ENCODE measurements at regions not wholly inside any gene's neighbourhood (a gene's known extent, or its start where the extent isn't known, plus 50 kb on each side); places are given as distances from the start of the nearest gene placed in this dataset.

DNA sequence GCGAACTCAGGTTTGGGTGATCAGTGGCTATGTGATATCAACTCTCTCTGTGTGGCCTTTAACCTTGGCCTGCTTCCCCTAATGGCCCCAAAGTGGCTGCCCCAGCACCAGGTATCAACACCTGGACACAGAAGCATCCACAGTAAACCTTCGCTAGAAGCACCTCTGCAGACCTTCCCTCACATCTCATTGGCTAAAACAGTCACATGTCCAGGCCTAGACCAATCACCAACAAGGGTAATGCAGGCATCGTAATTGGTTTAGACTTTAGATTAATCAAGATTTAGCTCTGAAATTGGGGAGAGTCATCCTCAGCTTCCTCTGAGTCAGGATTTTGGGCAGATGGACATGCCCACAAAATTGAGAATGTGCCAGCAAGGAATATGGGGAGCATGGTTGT lies 92.5 kb upstream of the MYL2 start:
- Histone ChIP-seq H3K9me3 (no peaks in the 10 kb centered on the region), H3K27ac (no peak overlapping the region), H3K36me3 (no peaks in the 10 kb centered on the region), H3K4me3 (no peak overlapping the region), H3K4me1 (no peaks in the 10 kb centered on the region), H3K27me3 (no peaks in the 10 kb centered on the region)
- no peak for TF ChIP-seq CTCF (IDR thresholded peaks at IDR 0.05)
- intact Hi-C loops (cut with DNase I): no loop called here
- DNase-seq: no peak
- ATAC-seq: no peak

GRCh38 chr12:111011999-111012600 lies 91.7 kb upstream of the MYL2 start:
- intact Hi-C loops (cut with DNase I): no loop called here
- no peak overlapping the region for H3K4me3 ChIP-seq
- H3K4me1 ChIP-seq: no peaks in the 10 kb centered on the region
- H3K27ac ChIP-seq: no peak overlapping the region
- DNase-seq: no peak
- H3K9me3 ChIP-seq: no peaks in the 10 kb centered on the region
- no peak for ATAC-seq
- no peak for TF ChIP-seq CTCF (IDR thresholded peaks at IDR 0.05)
- H3K27me3 ChIP-seq: peaks cover 3% of the 10 kb centered on the region
- no peaks in the 10 kb centered on the region for H3K36me3 ChIP-seq

GRCh38 chr12:111010916-111011657 lies 90.7 kb upstream of the MYL2 start:
- DNase-seq (no peak), ATAC-seq (no peak)
- intact Hi-C loops (cut with DNase I): no loop called here
- no peaks in the 10 kb centered on the region for H3K36me3 ChIP-seq
- H3K4me1 ChIP-seq: no peaks in the 10 kb centered on the region
- TF ChIP-seq CTCF (IDR thresholded peaks at IDR 0.05): no peak
- peaks cover 5% of the 10 kb centered on the region for H3K27me3 ChIP-seq
- H3K27ac ChIP-seq: no peak overlapping the region
- H3K9me3 ChIP-seq: no peaks in the 10 kb centered on the region
- H3K4me3 ChIP-seq: no peak overlapping the region

- Histone ChIP-seq H3K27me3 (peaks cover 13% of the 10 kb centered on the region), H3K4me1 (no peaks in the 10 kb centered on the region), H3K4me3 (no peak overlapping the region), H3K36me3 (no peaks in the 10 kb centered on the region), H3K9me3 (no peaks in the 10 kb centered on the region), H3K27ac (no peak overlapping the region)
- no peak for TF ChIP-seq CTCF (IDR thresholded peaks at IDR 0.05)
- intact Hi-C loops (cut with DNase I): no loop called here
- DNase-seq: no peak
- no peak for ATAC-seq
Measured at GRCh38 chr12:111010061-111010460, 89.7 kb upstream of the MYL2 start.

DNA sequence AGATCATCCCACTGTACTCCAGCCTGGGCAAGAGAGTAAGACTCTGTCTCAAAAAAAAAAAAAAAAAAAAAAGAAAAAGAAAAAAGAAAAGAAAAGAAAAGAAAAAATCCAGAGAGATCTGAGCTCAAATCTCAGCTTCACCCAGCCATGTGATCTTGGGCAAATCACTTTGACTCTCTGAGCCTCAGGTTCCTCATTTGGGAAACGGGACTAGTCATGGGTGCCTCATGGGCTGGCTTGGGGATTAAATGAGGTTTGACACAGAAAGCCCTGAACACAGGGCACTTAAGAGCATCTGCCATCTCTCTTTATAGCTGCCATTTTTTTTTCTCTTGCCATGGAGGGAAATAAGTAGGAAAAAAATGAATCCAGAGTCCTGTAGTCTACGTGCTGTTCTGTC lies 86.2 kb upstream of the MYL2 start:
- Histone ChIP-seq H3K4me1 (no peaks in the 10 kb centered on the region), H3K27ac (no peak overlapping the region), H3K4me3 (no peak overlapping the region), H3K9me3 (no peaks in the 10 kb centered on the region), H3K36me3 (no peaks in the 10 kb centered on the region), H3K27me3 (peaks cover 22% of the 10 kb centered on the region)
- intact Hi-C loops (cut with DNase I): no loop called here
- peak; percentile 41 for ATAC-seq
- DNase-seq: no peak
- TF ChIP-seq CTCF (IDR thresholded peaks at IDR 0.05): no peak

Data from upper lobe of right lung (tissue), 1 donor.